Motor neuron (in vitro differentiated cells): ENCODE measurements at regions not wholly inside any gene's neighbourhood (a gene's known extent, or its start where the extent isn't known, plus 50 kb on each side); places are given as distances from the start of the nearest gene placed in this dataset.
"Not testable (repeated sequence)": the region's sequence is repeated elsewhere in the genome, so short reads cannot be mapped to it uniquely, and the experiment has no call there.

Experiments
- ATAC-seq, 8 experiments: fragments of 200-7000 bp; cut with Tn5 transposase; replicated peaks in 6 of 8; 2 replicates each; pipeline ENCODE4 v1.8.0; 2021; ENCODE audit warnings: mild to moderate bottlenecking in 8 of 8, moderate library complexity in 8 of 8
- H3K27ac ChIP-seq, 2 donors: fragments of 250-450 bp; sonication (Bioruptor Pico); 2 replicates each; pipeline ENCODE4 v1.9.0; 2021; ENCODE audit warnings: antibody characterized with exemption in 2 of 2, mild to moderate bottlenecking in 2 of 2, moderate library complexity in 1 of 2
- H3K4me1 ChIP-seq, 2 donors: fragments of 250-450 bp; sonication (Bioruptor Pico); replicated peaks in 1 of 2; 2 replicates each; pipeline ENCODE4 v1.6.1; 2021; ENCODE audit warnings: antibody characterized with exemption in 2 of 2, mild to moderate bottlenecking in 2 of 2, moderate library complexity in 1 of 2
- H3K4me3 ChIP-seq, 5 donors: fragments of 250-450 bp; sonication (Bioruptor Pico); 2 replicates each; pipeline ENCODE4 v1.9.0; 2021; ENCODE audit warnings: antibody characterized with exemption in 5 of 5, mild to moderate bottlenecking in 5 of 5, moderate library complexity in 4 of 5
- WGBS, 10 experiments: fragments of 450-650 bp; shearing (Covaris generic); methylation state at CpG; one replicate each; pipeline ENCODE4 v1.0.0; 2022; 5-methylcytosine and 5-hydroxymethylcytosine counted together
- in situ Hi-C, 9 experiments: fragments of 400-800 bp; cut with MboI; loops; one replicate each; pipeline ENCODE4 v1.15.0; 2021; ENCODE audit warnings: low sequenced_read_pairs in 9 of 9, low pct_unique_long_range_greater_than_20kb in 2 of 9; ENCODE audit not compliant: unreplicated experiment in 9 of 9

GRCh38 chr7:103244865-103245264 lies 52.4 kb upstream of the PMPCB start:
- H3K4me3 ChIP-seq, ATAC-seq, in situ Hi-C loops, H3K27ac ChIP-seq, H3K4me1 ChIP-seq: not testable (repeated sequence)
- WGBS, 10 experiments = 67 to 100% (median 90%) methylated on average over 1 to 6 of the region's 9 CpGs; no CpG with 5 or more reads in 6 of the 10 experiments

GRCh38 chr7:103240806-103241205 lies 56.4 kb upstream of the PMPCB start:
- WGBS, 10 experiments = 40 to 80% (median 80%) methylated on average over 1 to 2 of the region's 6 CpGs; no CpG with 5 or more reads in 6 of the 10 experiments
- H3K4me1 ChIP-seq = peaks cover 0 to 4% of the 10 kb centered on the region in 2 donors
- ATAC-seq = no peak
- in situ Hi-C loops = no loop called here
- no peak overlapping the region for H3K4me3 ChIP-seq
- H3K27ac ChIP-seq = no peak overlapping the region

GRCh38 chr7:103235824-103236223 lies 61.4 kb upstream of the PMPCB start:
- H3K4me1 ChIP-seq, in situ Hi-C loops: not testable (repeated sequence)
- WGBS, 10 experiments = 40 to 89% (median 43%) methylated on average over 1 to 2 of the region's 4 CpGs; no CpG with 5 or more reads in 5 of the 10 experiments

DNA sequence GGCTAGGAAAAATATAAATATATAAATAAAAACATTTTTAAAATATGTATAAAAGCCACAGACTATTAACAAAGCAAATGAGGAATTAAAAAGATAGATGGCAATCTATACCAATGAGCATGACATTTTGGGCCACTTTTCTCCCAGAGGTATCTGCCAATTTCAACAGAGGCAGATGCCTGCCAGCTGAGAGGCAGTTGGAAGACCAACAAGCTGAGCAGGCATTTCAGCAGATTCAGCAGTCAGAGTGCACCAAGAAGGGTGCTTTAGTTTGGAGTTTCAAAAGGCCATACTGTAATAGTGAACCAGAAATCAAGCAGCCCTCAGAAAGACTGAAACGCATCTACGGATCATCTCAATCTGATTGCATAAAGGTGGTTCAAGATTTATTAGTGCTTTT lies 62.4 kb upstream of the PMPCB start:
- H3K27ac ChIP-seq, in situ Hi-C loops, ATAC-seq, H3K4me1 ChIP-seq, H3K4me3 ChIP-seq: not testable (repeated sequence)
- 90% methylated on average over 2 of the region's 2 CpGs; no CpG with 5 or more reads in 9 of the 10 experiments for WGBS, 10 experiments

More at GRCh38 chr7:103235824-103236223, 61.4 kb upstream of the PMPCB start:
- ATAC-seq, H3K4me3 ChIP-seq, H3K27ac ChIP-seq: not testable (repeated sequence)

GRCh38 chr7:103227787-103228186 lies 69.4 kb upstream of the PMPCB start:
- H3K4me1 ChIP-seq, ATAC-seq, H3K4me3 ChIP-seq, H3K27ac ChIP-seq, in situ Hi-C loops: not testable (repeated sequence)
- no CpG with 5 or more reads among the region's 1 CpG for WGBS, 10 experiments

DNA sequence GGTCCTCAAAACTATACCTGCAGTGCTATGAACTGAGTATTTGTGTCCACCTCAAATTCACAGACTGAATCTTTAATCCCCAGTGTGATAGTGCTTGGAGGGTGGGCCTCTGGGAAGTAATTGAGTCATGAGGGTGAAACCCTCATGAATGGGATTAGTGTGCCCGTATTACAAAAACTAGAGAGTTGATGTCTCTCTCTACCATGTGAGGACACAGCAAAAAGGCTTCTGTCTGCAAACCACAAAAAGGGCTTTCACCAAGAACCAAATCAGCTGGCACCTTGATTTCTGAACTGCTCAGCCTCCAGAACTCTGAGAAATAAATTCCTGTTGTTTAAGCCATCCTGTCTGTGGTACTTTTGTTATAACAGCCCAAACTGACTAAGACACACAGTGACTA lies 71.4 kb upstream of the PMPCB start:
- H3K4me1 ChIP-seq, H3K4me3 ChIP-seq, H3K27ac ChIP-seq, in situ Hi-C loops: not testable (repeated sequence)
- 20 to 86% (median 80%) methylated on average over 1 of the region's 1 CpG; no CpG with 5 or more reads in 7 of the 10 experiments for whole genome bisulfite sequencing, 10 experiments
- ATAC-seq = peak in 2 of 8 experiments; percentile 32 to 71

DNA sequence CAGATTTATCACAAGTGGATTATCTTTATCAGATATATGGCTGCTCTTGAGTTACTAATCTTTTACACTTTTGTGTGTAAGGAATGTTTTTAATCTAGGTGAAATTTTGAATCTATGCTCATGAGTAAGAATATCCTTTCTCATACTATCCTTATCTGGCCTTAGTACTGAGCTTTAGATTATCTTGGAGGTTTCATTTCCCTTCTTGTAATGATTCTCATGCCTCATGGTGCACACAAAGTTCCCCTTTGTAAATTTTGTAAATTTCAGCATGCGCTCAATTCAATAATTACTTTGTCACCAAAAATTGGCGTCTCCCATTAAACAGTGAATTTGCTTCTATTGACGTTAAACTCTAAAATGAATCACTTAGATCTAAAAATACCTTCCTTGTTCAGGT lies 74.2 kb upstream of the NAPEPLD start:
- H3K27ac ChIP-seq, in situ Hi-C loops, H3K4me3 ChIP-seq, H3K4me1 ChIP-seq, ATAC-seq: not testable (repeated sequence)
- 54 to 100% (median 84%) methylated on average over 1 to 3 of the region's 3 CpGs; no CpG with 5 or more reads in 1 of the 10 experiments for WGBS, 10 experiments

GRCh38 chr7:103211049-103211448 lies 62.1 kb upstream of the NAPEPLD start:
- H3K4me3 ChIP-seq, H3K27ac ChIP-seq, ATAC-seq, H3K4me1 ChIP-seq, in situ Hi-C loops: not testable (repeated sequence)
- WGBS, 10 experiments = 88% methylated on average over 4 of the region's 6 CpGs; no CpG with 5 or more reads in 9 of the 10 experiments

- ATAC-seq, in situ Hi-C loops: not testable (repeated sequence)
These were observed 50.3 kb upstream of the NAPEPLD start for GRCh38 chr7:103199191-103199590.

More at GRCh38 chr7:103199191-103199590, 50.3 kb upstream of the NAPEPLD start:
- H3K27ac ChIP-seq, H3K4me3 ChIP-seq, H3K4me1 ChIP-seq: not testable (repeated sequence)
- 63 to 100% (median 95%) methylated on average over 1 to 3 of the region's 3 CpGs; no CpG with 5 or more reads in 4 of the 10 experiments for WGBS, 10 experiments
